Keratinocyte (primary cell): ENCODE measurements at regions not wholly inside any gene's neighbourhood (a gene's known extent, or its start where the extent isn't known, plus 50 kb on each side); places are given as distances from the start of the nearest gene placed in this dataset.

Source experiments
- DNase-seq: peaks from one replicate; pipeline ENCODE4 v3.0.0-alpha.2; 2011; ENCODE audit warnings: low read depth, missing footprints, low spot score
- FAIRE-seq: peaks from 2 replicates; lab custom pipeline; 2011; peaks lifted over from hg19 to GRCh38; lab: Jason Lieb, UNC
- H2AFZ ChIP-seq: 2 replicates; pipeline ENCODE4 v1.6.0; 2012; ENCODE audit warnings: low read length, control low read depth, inconsistent platforms; ENCODE audit not compliant: control insufficient read depth
- H3K27ac ChIP-seq: 2 replicates; pipeline ENCODE4 v1.5.1; 2011; ENCODE audit warnings: low read length; ENCODE audit not compliant: control insufficient read depth, insufficient read depth
- H3K27me3 ChIP-seq: 3 replicates; pipeline ENCODE4 v1.6.0; 2011; ENCODE audit warnings: low read length; ENCODE audit not compliant: control insufficient read depth, insufficient read depth; ENCODE audit errors: extremely low read depth
- H3K36me3 ChIP-seq, 2 experiments: 2 replicates in 1 of 2; 3 replicates in 1 of 2; pipeline ENCODE4 v1.5.1; 2011; ENCODE audit warnings: low read length in 2 of 2, mild to moderate bottlenecking in 1 of 2; ENCODE audit not compliant: control insufficient read depth in 2 of 2, insufficient read depth in 2 of 2; ENCODE audit errors: extremely low read depth in 1 of 2
- H3K4me1 ChIP-seq: 3 replicates; pipeline ENCODE4 v1.5.1; 2011; ENCODE audit warnings: low read length; ENCODE audit not compliant: control insufficient read depth, insufficient read depth; ENCODE audit errors: extremely low read depth
- H3K4me2 ChIP-seq: 3 replicates; pipeline ENCODE4 v1.6.0; 2011; ENCODE audit warnings: low read depth, low read length; ENCODE audit not compliant: control insufficient read depth, insufficient read depth; ENCODE audit errors: extremely low read depth
- H3K4me3 ChIP-seq, 3 experiments: fragments of 200-600 bp in 1 of 3; sonication (generic) in 1 of 3; 2 replicates in 2 of 3; 3 replicates in 1 of 3; pipeline ENCODE4 v1.5.1; 2011 to 2016; ENCODE audit warnings: low read length in 3 of 3, mild to moderate bottlenecking in 3 of 3, control low read depth in 2 of 3, inconsistent platforms in 1 of 3, low read depth in 1 of 3, mixed read lengths in 1 of 3, mixed run types in 1 of 3, moderate library complexity in 1 of 3; ENCODE audit not compliant: control insufficient read depth in 2 of 3, insufficient read depth in 2 of 3; ENCODE audit errors: extremely low read depth in 1 of 3
- H3K79me2 ChIP-seq: 2 replicates; pipeline ENCODE4 v1.6.0; 2012; ENCODE audit warnings: low read length; ENCODE audit not compliant: control insufficient read depth, insufficient read depth
- H3K9ac ChIP-seq: 3 replicates; pipeline ENCODE4 v1.6.0; 2011; ENCODE audit warnings: low read length; ENCODE audit not compliant: control insufficient read depth, insufficient read depth; ENCODE audit errors: extremely low read depth
- H3K9me1 ChIP-seq: 3 replicates; pipeline ENCODE4 v1.6.0; 2011; ENCODE audit warnings: low read length; ENCODE audit not compliant: control insufficient read depth, insufficient read depth; ENCODE audit errors: extremely low read depth
- H3K9me3 ChIP-seq: 2 replicates; pipeline ENCODE4 v1.5.1; 2012; ENCODE audit warnings: low read depth, low read length; ENCODE audit not compliant: control insufficient read depth
- H4K20me1 ChIP-seq: 3 replicates; pipeline ENCODE4 v1.6.0; 2011; ENCODE audit warnings: low read length; ENCODE audit not compliant: control insufficient read depth, insufficient read depth; ENCODE audit errors: extremely low read depth
- EZH2 ChIP-seq: IDR thresholded peaks from one replicate; pipeline ENCODE4 v1.6.1; 2012; ENCODE audit warnings: inconsistent platforms, mild to moderate bottlenecking, low read length, moderate library complexity
- dilution Hi-C: fragments of 300-500 bp; cut with MboI; formaldehyde crosslinking; loops from one replicate; pipeline ENCODE4 v1.7.0; 2020; ENCODE audit warnings: low sequenced_read_pairs; ENCODE audit not compliant: extremely low pct_ligation_motif_present
- TF ChIP-seq, protein P1 (sequence below), 3 experiments: IDR thresholded peaks in 1 of 3; conservative IDR thresholded peaks in 1 of 3; optimal IDR thresholded peaks in 1 of 3; 2 replicates in 2 of 3; 3 replicates in 1 of 3; pipeline versions ENCODE3 to v1.5.1; 2011; ENCODE audit warnings: low read length in 3 of 3, mild to moderate bottlenecking in 3 of 3, moderate library complexity in 2 of 3, control low read depth in 1 of 3, inconsistent platforms in 1 of 3; ENCODE audit not compliant: insufficient read depth in 2 of 3; ENCODE audit errors: extremely low read depth in 1 of 3

DNA sequence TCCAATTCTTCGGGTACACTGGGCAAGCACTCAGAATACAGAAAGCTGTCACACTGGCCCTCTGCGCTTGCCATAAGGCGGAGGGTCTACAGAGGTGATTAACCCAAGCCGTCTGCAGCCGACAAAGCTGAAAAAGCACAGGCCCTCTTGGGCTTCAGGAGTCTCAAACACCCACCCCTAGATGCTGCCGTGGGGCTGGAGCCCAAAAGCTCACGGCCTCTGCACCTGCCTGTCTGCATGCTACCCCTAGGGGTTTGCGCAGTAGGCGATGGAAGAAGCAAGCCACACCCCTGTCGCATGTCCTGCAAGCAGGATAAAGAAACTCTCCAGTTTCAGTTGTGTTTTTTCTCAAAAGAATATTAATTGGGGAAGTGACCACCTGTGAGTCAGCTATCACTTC lies 118.8 kb upstream of the PLEKHA5 start:
- dilution Hi-C loops = no loop called here
- Histone ChIP-seq H3K9ac (no peak overlapping the region), H4K20me1 (no peaks in the 10 kb centered on the region), H3K9me3 (no peaks in the 10 kb centered on the region), H3K4me2 (no peak overlapping the region), H2AFZ (no peak overlapping the region), H3K79me2 (no peaks in the 10 kb centered on the region), H3K4me1 (peaks cover 3% of the 10 kb centered on the region), H3K9me1 (no peaks in the 10 kb centered on the region), H3K27ac (no peak overlapping the region), H3K36me3 (no peaks in the 10 kb centered on the region), H3K4me3 (no peak overlapping the region), H3K27me3 (no peaks in the 10 kb centered on the region)
- DNase-seq = no peak
- FAIRE-seq = no peak
- TF ChIP-seq, protein P1, sequence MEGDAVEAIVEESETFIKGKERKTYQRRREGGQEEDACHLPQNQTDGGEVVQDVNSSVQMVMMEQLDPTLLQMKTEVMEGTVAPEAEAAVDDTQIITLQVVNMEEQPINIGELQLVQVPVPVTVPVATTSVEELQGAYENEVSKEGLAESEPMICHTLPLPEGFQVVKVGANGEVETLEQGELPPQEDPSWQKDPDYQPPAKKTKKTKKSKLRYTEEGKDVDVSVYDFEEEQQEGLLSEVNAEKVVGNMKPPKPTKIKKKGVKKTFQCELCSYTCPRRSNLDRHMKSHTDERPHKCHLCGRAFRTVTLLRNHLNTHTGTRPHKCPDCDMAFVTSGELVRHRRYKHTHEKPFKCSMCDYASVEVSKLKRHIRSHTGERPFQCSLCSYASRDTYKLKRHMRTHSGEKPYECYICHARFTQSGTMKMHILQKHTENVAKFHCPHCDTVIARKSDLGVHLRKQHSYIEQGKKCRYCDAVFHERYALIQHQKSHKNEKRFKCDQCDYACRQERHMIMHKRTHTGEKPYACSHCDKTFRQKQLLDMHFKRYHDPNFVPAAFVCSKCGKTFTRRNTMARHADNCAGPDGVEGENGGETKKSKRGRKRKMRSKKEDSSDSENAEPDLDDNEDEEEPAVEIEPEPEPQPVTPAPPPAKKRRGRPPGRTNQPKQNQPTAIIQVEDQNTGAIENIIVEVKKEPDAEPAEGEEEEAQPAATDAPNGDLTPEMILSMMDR (optimal IDR thresholded peaks at IDR 0.05 in 1 of 3, IDR thresholded peaks at IDR 0.05 in 1 of 3, conservative IDR thresholded peaks at IDR 0.05 in 1 of 3; ENCODE audit: extremely low read depth in 1 of 3, insufficient read depth in 2 of 3, low read length in 3 of 3) = no peak
- TF ChIP-seq EZH2 = no peak

GRCh38 chr12:19012965-19013364 lies 116.6 kb upstream of the PLEKHA5 start:
- Histone ChIP-seq H3K9ac (no peak overlapping the region), H3K9me1 (no peaks in the 10 kb centered on the region), H3K27me3 (no peaks in the 10 kb centered on the region), H4K20me1 (no peaks in the 10 kb centered on the region), H3K36me3 (no peaks in the 10 kb centered on the region), H3K9me3 (no peaks in the 10 kb centered on the region), H3K4me1 (peaks cover 3% of the 10 kb centered on the region), H3K4me3 (no peak overlapping the region), H3K27ac (no peak overlapping the region), H3K79me2 (no peaks in the 10 kb centered on the region), H2AFZ (no peak overlapping the region), H3K4me2 (no peak overlapping the region)
- DNase-seq (no peak), FAIRE-seq (no peak)
- dilution Hi-C loops = no loop called here
- TF ChIP-seq, protein P1 (optimal IDR thresholded peaks at IDR 0.05 in 1 of 3, IDR thresholded peaks at IDR 0.05 in 1 of 3, conservative IDR thresholded peaks at IDR 0.05 in 1 of 3; ENCODE audit: extremely low read depth in 1 of 3, insufficient read depth in 2 of 3, low read length in 3 of 3) = no peak
- no peak for TF ChIP-seq EZH2
